HEK293 (cell line): ENCODE measurements at regions not wholly inside any gene's neighbourhood (a gene's known extent, or its start where the extent isn't known, plus 50 kb on each side); places are given as distances from the start of the nearest gene placed in this dataset.

Experiments used
- CTCF ChIA-PET: fragments of 350-600 bp; formaldehyde crosslinking; extraction: SDS; loops from one replicate; lab custom pipeline; 2021; ENCODE audit warnings: antibody characterized with exemption; lab: Yijun Ruan, JAX
- POLR2A ChIA-PET: fragments of 300-600 bp; formaldehyde crosslinking; extraction: SDS; loops from one replicate; lab custom pipeline; 2020; ENCODE audit warnings: antibody characterized with exemption, inconsistent platforms; lab: Yijun Ruan, JAX
- H3K27ac ChIP-seq: fragments of 200-500 bp; sonication (Bioruptor generic); 2 replicates; pipeline ENCODE4 v1.5.1; 2014; ENCODE audit warnings: low read depth, low read length, control low read depth, inconsistent platforms; ENCODE audit errors: extremely low read depth
- H3K36me3 ChIP-seq, 2 experiments: fragments of 200-500 bp in 1 of 2; sonication (Bioruptor generic) in 1 of 2; 1 replicate in 1 of 2; 2 replicates in 1 of 2; pipeline ENCODE4 v1.5.1; 2014 to 2017; ENCODE audit warnings: inconsistent platforms in 2 of 2, low read length in 2 of 2; ENCODE audit not compliant: control insufficient read depth in 2 of 2, insufficient read depth in 1 of 2
- H3K4me1 ChIP-seq: fragments of 200-500 bp; sonication (Bioruptor generic); 2 replicates; pipeline ENCODE4 v1.5.1; 2014; ENCODE audit warnings: mild to moderate bottlenecking, low read length, inconsistent platforms; ENCODE audit not compliant: control insufficient read depth, insufficient read depth
- H3K4me3 ChIP-seq: 2 replicates; pipeline ENCODE4 v1.5.1; 2011; ENCODE audit warnings: low read depth, mild to moderate bottlenecking, control low read depth, low read length, moderate library complexity
- H3K9me3 ChIP-seq: fragments of 200-500 bp; sonication (Bioruptor generic); 2 replicates; pipeline ENCODE4 v1.5.1; 2014; ENCODE audit warnings: low read depth, low read length, inconsistent platforms; ENCODE audit not compliant: control insufficient read depth, insufficient read depth
- GLI2 ChIP-seq: fragments of 450-650 bp; formaldehyde crosslinking; IDR thresholded peaks from 2 replicates; pipeline ENCODE4; 2017; ENCODE audit warnings: missing biosample characterization, missing genetic modification characterization, low read depth, borderline replicate concordance
- PRDM1 ChIP-seq: fragments of 450-650 bp; formaldehyde crosslinking; IDR thresholded peaks from 2 replicates; pipeline ENCODE4; 2016; ENCODE audit warnings: missing biosample characterization, missing genetic modification characterization
- SCRT1 ChIP-seq: fragments of 450-650 bp; formaldehyde crosslinking; IDR thresholded peaks from 2 replicates; pipeline ENCODE4 v1.5.1; 2016; ENCODE audit warnings: missing biosample characterization, missing genetic modification characterization, borderline replicate concordance
- SETDB1 ChIP-seq: IDR thresholded peaks from one replicate; pipeline ENCODE4 v1.6.1; 2017; ENCODE audit warnings: mild to moderate bottlenecking, low read length, moderate library complexity, mixed read lengths; ENCODE audit not compliant: insufficient read length
- ZBTB21 ChIP-seq: fragments of 450-650 bp; formaldehyde crosslinking; IDR thresholded peaks from 2 replicates; pipeline ENCODE4 v1.5.1; 2017; ENCODE audit warnings: missing biosample characterization, missing genetic modification characterization
- ZBTB6 ChIP-seq: fragments of 450-650 bp; formaldehyde crosslinking; IDR thresholded peaks from 2 replicates; pipeline ENCODE4 v1.5.1; 2017; ENCODE audit warnings: missing biosample characterization, missing genetic modification characterization
- ZFP41 ChIP-seq: fragments of 450-650 bp; formaldehyde crosslinking; IDR thresholded peaks from 2 replicates; pipeline ENCODE4 v1.5.1; 2016; ENCODE audit warnings: missing biosample characterization, missing genetic modification characterization, borderline replicate concordance
- ZNF221 ChIP-seq: fragments of 450-650 bp; formaldehyde crosslinking; IDR thresholded peaks from 2 replicates; pipeline ENCODE4 v1.5.1; 2017; ENCODE audit warnings: missing biosample characterization, missing genetic modification characterization, borderline replicate concordance
- ZNF239 ChIP-seq: fragments of 450-650 bp; formaldehyde crosslinking; IDR thresholded peaks from 2 replicates; pipeline ENCODE4 v1.5.1; 2016; ENCODE audit warnings: missing biosample characterization, missing genetic modification characterization
- ZNF292 ChIP-seq: fragments of 450-650 bp; formaldehyde crosslinking; IDR thresholded peaks from 2 replicates; pipeline ENCODE4 v1.5.1; 2016; ENCODE audit warnings: low read depth, missing biosample characterization, missing genetic modification characterization, borderline replicate concordance
- ZNF335 ChIP-seq: fragments of 450-650 bp; formaldehyde crosslinking; conservative IDR thresholded peaks from 2 replicates; pipeline ENCODE4 v1.5.1; 2016; ENCODE audit warnings: missing biosample characterization, missing genetic modification characterization
- ZNF398 ChIP-seq: fragments of 450-650 bp; formaldehyde crosslinking; IDR thresholded peaks from 2 replicates; pipeline ENCODE4 v1.5.1; 2017; ENCODE audit warnings: missing biosample characterization, missing genetic modification characterization
- ZNF404 ChIP-seq: fragments of 450-650 bp; formaldehyde crosslinking; IDR thresholded peaks from 2 replicates; pipeline ENCODE4 v1.5.1; 2017; ENCODE audit warnings: missing biosample characterization, missing genetic modification characterization
- ZNF423 ChIP-seq: fragments of 450-650 bp; formaldehyde crosslinking; IDR thresholded peaks from 2 replicates; pipeline ENCODE4 v1.5.1; 2016; ENCODE audit warnings: missing biosample characterization, missing genetic modification characterization
- ZNF433 ChIP-seq: fragments of 450-650 bp; formaldehyde crosslinking; IDR thresholded peaks from 2 replicates; pipeline ENCODE4 v1.5.1; 2016; ENCODE audit warnings: missing biosample characterization, missing genetic modification characterization, low read depth
- ZNF529 ChIP-seq: fragments of 450-650 bp; formaldehyde crosslinking; IDR thresholded peaks from 2 replicates; pipeline ENCODE4 v1.5.1; 2017; ENCODE audit warnings: missing genetic modification characterization, missing biosample characterization; ENCODE audit not compliant: insufficient replicate concordance
- ZNF530 ChIP-seq: fragments of 450-650 bp; formaldehyde crosslinking; IDR thresholded peaks from 2 replicates; pipeline ENCODE4 v1.5.1; 2016; ENCODE audit warnings: low read depth, missing biosample characterization, missing genetic modification characterization
- ZNF571 ChIP-seq: fragments of 450-650 bp; formaldehyde crosslinking; IDR thresholded peaks from 2 replicates; pipeline ENCODE4 v1.5.0; 2017; ENCODE audit warnings: missing biosample characterization, missing genetic modification characterization
- ZNF580 ChIP-seq: fragments of 450-650 bp; formaldehyde crosslinking; IDR thresholded peaks from 2 replicates; pipeline ENCODE4 v1.5.1; 2016; ENCODE audit warnings: missing biosample characterization, missing genetic modification characterization
- ZNF585B ChIP-seq: fragments of 450-650 bp; formaldehyde crosslinking; IDR thresholded peaks from 2 replicates; pipeline ENCODE4 v1.5.1; 2016; ENCODE audit warnings: missing biosample characterization, missing genetic modification characterization
- ZNF600 ChIP-seq: fragments of 450-650 bp; formaldehyde crosslinking; IDR thresholded peaks from 2 replicates; pipeline ENCODE4 v1.5.1; 2016; ENCODE audit warnings: missing biosample characterization, missing genetic modification characterization
- ZNF623 ChIP-seq: fragments of 450-650 bp; formaldehyde crosslinking; IDR thresholded peaks from 2 replicates; pipeline ENCODE4 v1.5.1; 2016; ENCODE audit warnings: missing biosample characterization, missing genetic modification characterization
- ZNF626 ChIP-seq: fragments of 450-650 bp; sonication (Bioruptor Pico); formaldehyde crosslinking; IDR thresholded peaks from 2 replicates; pipeline ENCODE4 v1.5.1; 2018; ENCODE audit warnings: missing biosample characterization, missing genetic modification characterization, inconsistent platforms
- ZNF670 ChIP-seq: fragments of 450-650 bp; formaldehyde crosslinking; IDR thresholded peaks from 2 replicates; pipeline ENCODE4 v1.5.1; 2016; ENCODE audit warnings: missing biosample characterization, missing genetic modification characterization, low read depth
- ZNF677 ChIP-seq: fragments of 450-650 bp; IDR thresholded peaks from 2 replicates; pipeline ENCODE4 v1.5.0; 2018; ENCODE audit warnings: missing biosample characterization, mild to moderate bottlenecking, missing genetic modification characterization, moderate library complexity
- ZNF747 ChIP-seq: fragments of 450-650 bp; formaldehyde crosslinking; IDR thresholded peaks from 2 replicates; pipeline ENCODE4 v1.5.1; 2016; ENCODE audit warnings: missing biosample characterization, missing genetic modification characterization
- ZNF791 ChIP-seq: fragments of 450-650 bp; formaldehyde crosslinking; IDR thresholded peaks from 2 replicates; pipeline ENCODE4 v1.5.1; 2016; ENCODE audit warnings: missing biosample characterization, missing genetic modification characterization
- ZSCAN5A ChIP-seq: fragments of 450-650 bp; formaldehyde crosslinking; IDR thresholded peaks from 2 replicates; pipeline ENCODE4 v1.5.1; 2016; ENCODE audit warnings: missing biosample characterization, missing genetic modification characterization

GRCh38 chr11:122322329-122322728 is 206.3 kb upstream of the BLID start (continued):
- TF ChIP-seq ZNF398 (tag by site-specific recombination) (no peak), ZNF335 (tag by site-specific recombination) (no peak), ZNF433 (no peak), ZNF239 (tag by site-specific recombination) (no peak), SCRT1 (tag by site-specific recombination) (no peak), ZNF623 (no peak), ZBTB21 (tag by site-specific recombination) (no peak), ZNF791 (tag by site-specific recombination) (no peak), PRDM1 (tag by site-specific recombination) (no peak)

- H3K27ac ChIP-seq, result no peak overlapping the region
- no peaks in the 10 kb centered on the region for H3K4me1 ChIP-seq
- POLR2A ChIA-PET, result no interaction called here
- CTCF ChIA-PET, result no interaction called here
- H3K36me3 ChIP-seq, result no peaks in the 10 kb centered on the region
- no peaks in the 10 kb centered on the region for H3K9me3 ChIP-seq
- TF ChIP-seq ZNF670 (tag by site-specific recombination) (no peak), ZNF398 (tag by site-specific recombination) (no peak), ZNF404 (no peak), ZNF747 (tag by site-specific recombination) (no peak), ZNF626 (no peak), ZNF600 (tag by site-specific recombination) (no peak), ZNF585B (no peak), ZBTB21 (tag by site-specific recombination) (no peak), ZFP41 (tag by site-specific recombination) (no peak), ZNF530 (tag by site-specific recombination) (no peak)
- H3K4me3 ChIP-seq, result no peak overlapping the region
These were observed 204.7 kb upstream of the BLID start for GRCh38 chr11:122320671-122321070.

GRCh38 chr11:122319691-122320620 is 203.9 kb upstream of the BLID start:
- H3K36me3 ChIP-seq, result no peaks in the 10 kb centered on the region
- H3K9me3 ChIP-seq, result no peaks in the 10 kb centered on the region
- no peak overlapping the region for H3K27ac ChIP-seq
- H3K4me3 ChIP-seq, result no peak overlapping the region
- CTCF ChIA-PET, result no interaction called here
- POLR2A ChIA-PET, result no interaction called here
- no peaks in the 10 kb centered on the region for H3K4me1 ChIP-seq
- TF ChIP-seq ZNF529, result no peak
- TF ChIP-seq ZNF580 (tag by site-specific recombination), result no peak
- no peak for TF ChIP-seq ZNF571 (tag by site-specific recombination)
- TF ChIP-seq GLI2, result no peak
- TF ChIP-seq ZNF791 (tag by site-specific recombination), result no peak
- no peak for TF ChIP-seq ZNF423 (tag by site-specific recombination)
- TF ChIP-seq ZBTB6 (tag by site-specific recombination), result no peak
- TF ChIP-seq ZNF677, result no peak
- no peak for TF ChIP-seq SETDB1
- TF ChIP-seq ZNF221 (tag by site-specific recombination), result no peak
- TF ChIP-seq ZNF292 (tag by site-specific recombination), result no peak
- TF ChIP-seq ZSCAN5A, result no peak
